ENCODE measurements at regions not wholly inside any gene's neighbourhood (a gene's known extent, or its start where the extent isn't known, plus 50 kb on each side); places are given as distances from the start of the nearest gene placed in this dataset.

GRCh38 chrX:111007238-111007637 is 88.8 kb upstream of the PAK3 start:
- no peaks in the 10 kb centered on the region for H3K4me1 ChIP-seq
- no peaks in the 10 kb centered on the region for H3K36me3 ChIP-seq
- no peak for DNase-seq (ENCODE audit: low spot score in 2 of 2)
- H3K9me3 ChIP-seq: no peaks in the 10 kb centered on the region
- H3K27ac ChIP-seq: no peak overlapping the region
- H3K27me3 ChIP-seq: no peaks in the 10 kb centered on the region
- 80% methylated on average over 1 of the region's 1 CpG for WGBS
- no peak for TF ChIP-seq POLR2AphosphoS5 (IDR thresholded peaks at IDR 0.05)
- TF ChIP-seq, protein P1, sequence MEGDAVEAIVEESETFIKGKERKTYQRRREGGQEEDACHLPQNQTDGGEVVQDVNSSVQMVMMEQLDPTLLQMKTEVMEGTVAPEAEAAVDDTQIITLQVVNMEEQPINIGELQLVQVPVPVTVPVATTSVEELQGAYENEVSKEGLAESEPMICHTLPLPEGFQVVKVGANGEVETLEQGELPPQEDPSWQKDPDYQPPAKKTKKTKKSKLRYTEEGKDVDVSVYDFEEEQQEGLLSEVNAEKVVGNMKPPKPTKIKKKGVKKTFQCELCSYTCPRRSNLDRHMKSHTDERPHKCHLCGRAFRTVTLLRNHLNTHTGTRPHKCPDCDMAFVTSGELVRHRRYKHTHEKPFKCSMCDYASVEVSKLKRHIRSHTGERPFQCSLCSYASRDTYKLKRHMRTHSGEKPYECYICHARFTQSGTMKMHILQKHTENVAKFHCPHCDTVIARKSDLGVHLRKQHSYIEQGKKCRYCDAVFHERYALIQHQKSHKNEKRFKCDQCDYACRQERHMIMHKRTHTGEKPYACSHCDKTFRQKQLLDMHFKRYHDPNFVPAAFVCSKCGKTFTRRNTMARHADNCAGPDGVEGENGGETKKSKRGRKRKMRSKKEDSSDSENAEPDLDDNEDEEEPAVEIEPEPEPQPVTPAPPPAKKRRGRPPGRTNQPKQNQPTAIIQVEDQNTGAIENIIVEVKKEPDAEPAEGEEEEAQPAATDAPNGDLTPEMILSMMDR (IDR thresholded peaks at IDR 0.05): no peak
- TF ChIP-seq EP300 (IDR thresholded peaks at IDR 0.05): no peak
- no peak for TF ChIP-seq POLR2A (IDR thresholded peaks at IDR 0.05)
- H3K4me3 ChIP-seq: no peak overlapping the region

GRCh38 chrX:111006116-111006515 is 89.9 kb upstream of the PAK3 start:
- H3K27me3 ChIP-seq: no peaks in the 10 kb centered on the region
- H3K4me3 ChIP-seq: no peak overlapping the region
- no peaks in the 10 kb centered on the region for H3K36me3 ChIP-seq
- no peak for TF ChIP-seq POLR2A (IDR thresholded peaks at IDR 0.05)
- no peak for TF ChIP-seq EP300 (IDR thresholded peaks at IDR 0.05)
- no peak for TF ChIP-seq POLR2AphosphoS5 (IDR thresholded peaks at IDR 0.05)
- TF ChIP-seq, protein P1 (IDR thresholded peaks at IDR 0.05): no peak
- no peaks in the 10 kb centered on the region for H3K9me3 ChIP-seq
- no peak for DNase-seq (ENCODE audit: low spot score in 2 of 2)
- no peak overlapping the region for H3K27ac ChIP-seq
- WGBS: 66% methylated on average over 2 of the region's 2 CpGs
- no peaks in the 10 kb centered on the region for H3K4me1 ChIP-seq

- Histone ChIP-seq H3K9me3 (no peaks in the 10 kb centered on the region), H3K4me3 (no peak overlapping the region), H3K27ac (no peak overlapping the region), H3K36me3 (no peaks in the 10 kb centered on the region), H3K4me1 (no peaks in the 10 kb centered on the region), H3K27me3 (no peaks in the 10 kb centered on the region)
- DNase-seq (ENCODE audit: low spot score in 2 of 2): no peak
- TF ChIP-seq, protein P1 (IDR thresholded peaks at IDR 0.05): no peak
- TF ChIP-seq EP300 (IDR thresholded peaks at IDR 0.05) (no peak), POLR2AphosphoS5 (IDR thresholded peaks at IDR 0.05) (no peak), POLR2A (IDR thresholded peaks at IDR 0.05) (no peak)
- 61% methylated on average over 4 of the region's 4 CpGs for WGBS
These were observed 90.8 kb upstream of the PAK3 start for GRCh38 chrX:111005166-111005565.

DNA sequence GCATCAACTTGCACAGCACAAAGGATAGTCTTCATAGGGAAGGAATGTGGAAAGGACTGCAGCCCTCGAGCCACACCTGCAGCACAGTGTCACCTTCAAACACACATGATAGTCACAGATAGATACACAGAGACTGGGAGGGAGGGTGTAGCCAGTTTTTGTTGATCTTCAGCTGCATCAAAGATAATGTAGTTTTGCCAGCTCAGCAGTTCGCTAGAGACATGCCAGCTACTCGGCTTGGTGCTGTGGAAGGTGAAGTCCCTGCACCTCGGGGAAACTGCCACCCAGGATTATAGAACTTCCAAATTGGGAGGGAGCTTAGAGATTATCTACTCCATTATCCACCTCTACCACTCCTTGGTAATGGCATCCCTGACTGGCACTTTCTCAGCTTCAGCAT is 92.9 kb upstream of the PAK3 start:
- 66% methylated on average over 4 of the region's 4 CpGs for WGBS
- H3K27me3 ChIP-seq: no peaks in the 10 kb centered on the region
- no peak for DNase-seq (ENCODE audit: low spot score in 2 of 2)

DNA sequence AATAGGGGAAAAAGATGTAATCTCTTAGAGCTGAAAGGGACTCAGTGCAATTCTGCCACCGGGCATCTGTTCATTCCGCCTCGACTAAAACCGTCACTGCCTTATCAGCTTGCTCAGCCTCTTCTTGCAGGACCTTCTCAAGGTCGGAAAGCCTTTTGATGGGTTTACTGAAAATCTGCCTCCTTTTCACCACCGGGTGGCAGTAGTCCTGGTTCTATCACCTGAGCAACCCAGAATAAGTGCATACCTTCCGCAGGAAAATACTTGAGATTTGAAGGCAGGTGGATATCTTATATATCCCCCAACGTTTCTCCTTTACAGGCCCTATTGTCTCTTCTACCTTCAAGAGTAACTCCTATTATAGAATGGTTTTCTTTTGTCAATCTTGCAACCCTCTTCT is 103.4 kb upstream of the PAK3 start:
- no peaks in the 10 kb centered on the region for H3K36me3 ChIP-seq
- no peak overlapping the region for H3K4me3 ChIP-seq
- no peaks in the 10 kb centered on the region for H3K4me1 ChIP-seq
- 24% methylated on average over 8 of the region's 8 CpGs for WGBS
- TF ChIP-seq EP300 (IDR thresholded peaks at IDR 0.05) (no peak), POLR2A (IDR thresholded peaks at IDR 0.05) (no peak), POLR2AphosphoS5 (IDR thresholded peaks at IDR 0.05) (no peak)
- TF ChIP-seq, protein P1 (IDR thresholded peaks at IDR 0.05): no peak
- H3K9me3 ChIP-seq: no peaks in the 10 kb centered on the region
- no peaks in the 10 kb centered on the region for H3K27me3 ChIP-seq
- DNase-seq (ENCODE audit: low spot score in 2 of 2): no peak
- H3K27ac ChIP-seq: no peak overlapping the region

More for the DNA sequence above, 92.9 kb upstream of the PAK3 start:
- H3K4me1 ChIP-seq: no peaks in the 10 kb centered on the region
- TF ChIP-seq POLR2A (IDR thresholded peaks at IDR 0.05): no peak
- TF ChIP-seq POLR2AphosphoS5 (IDR thresholded peaks at IDR 0.05): no peak
- no peak for TF ChIP-seq EP300 (IDR thresholded peaks at IDR 0.05)
- TF ChIP-seq, protein P1 (IDR thresholded peaks at IDR 0.05): no peak
- no peaks in the 10 kb centered on the region for H3K36me3 ChIP-seq
- no peaks in the 10 kb centered on the region for H3K9me3 ChIP-seq
- H3K27ac ChIP-seq: no peak overlapping the region
- H3K4me3 ChIP-seq: no peak overlapping the region
